Mammary epithelial cell (primary cell): ENCODE measurements at regions not wholly inside any gene's neighbourhood (a gene's known extent, or its start where the extent isn't known, plus 50 kb on each side); places are given as distances from the start of the nearest gene placed in this dataset.

Experiments used
- CTCF ChIP-seq, 2 donors: IDR thresholded peaks in 1 of 2; conservative IDR thresholded peaks in 1 of 2; 2 replicates each; pipeline ENCODE4 v1.5.1; 2011 to 2012; ENCODE audit warnings: inconsistent platforms in 2 of 2, low read length in 2 of 2, mild to moderate bottlenecking in 2 of 2, control low read depth in 1 of 2, low read depth in 1 of 2; ENCODE audit not compliant: insufficient read depth in 1 of 2; ENCODE audit errors: extremely low read depth in 1 of 2
- EZH2 ChIP-seq: IDR thresholded peaks from 2 replicates; pipeline ENCODE4 v1.6.1; 2012; ENCODE audit warnings: low read length, inconsistent platforms, borderline replicate concordance

GRCh38 chr13:31653730-31654129 is 85.6 kb upstream of the RXFP2 start:
- TF ChIP-seq CTCF (conservative IDR thresholded peaks at IDR 0.05 in 1 of 2, IDR thresholded peaks at IDR 0.05 in 1 of 2; ENCODE audit: extremely low read depth in 1 of 2, insufficient read depth in 1 of 2, low read depth in 1 of 2, low read length in 2 of 2) (no peak), EZH2 (no peak)
